IMR-90 (cell line): ENCODE measurements at regions not wholly inside any gene's neighbourhood (a gene's known extent, or its start where the extent isn't known, plus 50 kb on each side); places are given as distances from the start of the nearest gene placed in this dataset.

ENCODE experiments used
- ATAC-seq: fragments of 200-7000 bp; cut with Tn5 transposase; 2 replicates; pipeline ENCODE4 v1.9.1; 2020; ENCODE audit warnings: low read depth, mild to moderate bottlenecking, moderate library complexity
- BruUV-seq: library from RNA; stranded (reverse); fragments of 400-500 nt; replicated peaks from 2 replicates; lab custom pipeline; 2021; lab: Mats Ljungman, UMichigan
- CTCF ChIA-PET: fragments of 300-600 bp; formaldehyde crosslinking; extraction: SDS; loops from one replicate; lab custom pipeline; 2021; ENCODE audit warnings: antibody characterized with exemption; lab: Yijun Ruan, JAX
- POLR2A ChIA-PET: fragments of 300-600 bp; sonication (Branson Sonifier 250); formaldehyde crosslinking; loops from one replicate; lab custom pipeline; 2022; ENCODE audit warnings: antibody characterized with exemption; ENCODE audit not compliant: unreplicated experiment; lab: Charles Lee
- DNase-seq: peaks from one replicate; pipeline ENCODE4 v3.0.0; 2013
- H2AFZ ChIP-seq: replicated peaks from 2 replicates; pipeline ENCODE3; 2013; ENCODE audit warnings: low read length, mild to moderate bottlenecking; ENCODE audit not compliant: poor library complexity
- H2AK5ac ChIP-seq: 2 replicates; pipeline ENCODE4 v1.6.1; 2013; ENCODE audit warnings: low read depth, low read length, inconsistent platforms
- H2AK9ac ChIP-seq: replicated peaks from 2 replicates; pipeline ENCODE3; 2013; ENCODE audit warnings: mild to moderate bottlenecking, low read depth, low read length, moderate library complexity; ENCODE audit not compliant: poor library complexity
- H2BK120ac ChIP-seq: 2 replicates; pipeline ENCODE4 v1.6.1; 2013; ENCODE audit warnings: low read depth, low read length, inconsistent platforms
- H2BK15ac ChIP-seq: 3 replicates; pipeline ENCODE4 v1.6.1; 2013; ENCODE audit warnings: low read depth, low read length, inconsistent platforms
- H2BK20ac ChIP-seq: 2 replicates; pipeline ENCODE4 v1.6.1; 2013; ENCODE audit warnings: low read depth, mild to moderate bottlenecking, inconsistent platforms, low read length, moderate library complexity
- H2BK5ac ChIP-seq: 2 replicates; pipeline ENCODE4 v1.6.1; 2013; ENCODE audit warnings: mild to moderate bottlenecking, low read depth, low read length, inconsistent platforms; ENCODE audit not compliant: poor library complexity, severe bottlenecking
- H3K14ac ChIP-seq: replicated peaks from 2 replicates; pipeline ENCODE4 v1.6.1; 2013; ENCODE audit warnings: low read depth, low read length, inconsistent platforms
- H3K18ac ChIP-seq: 2 replicates; pipeline ENCODE4 v1.6.1; 2013; ENCODE audit warnings: low read depth, low read length, control low read depth
- H3K23ac ChIP-seq: 2 replicates; pipeline ENCODE4 v1.6.1; 2013; ENCODE audit warnings: low read depth, low read length, inconsistent platforms
- H3K27ac ChIP-seq: 2 replicates; pipeline ENCODE4 v1.5.1; 2013; ENCODE audit warnings: mild to moderate bottlenecking, control low read depth, low read length; ENCODE audit not compliant: insufficient read depth
- H3K27me3 ChIP-seq: 2 replicates; pipeline ENCODE4 v1.6.1; 2013; ENCODE audit warnings: low read length; ENCODE audit not compliant: control insufficient read depth, insufficient read depth
- H3K36me3 ChIP-seq: 2 replicates; pipeline ENCODE4 v1.6.1; 2013; ENCODE audit warnings: low read length, mixed read lengths; ENCODE audit not compliant: control insufficient read depth, insufficient read depth
- H3K4ac ChIP-seq: 2 replicates; pipeline ENCODE4 v1.6.1; 2013; ENCODE audit warnings: low read depth, low read length, inconsistent platforms
- H3K4me1 ChIP-seq: 2 replicates; pipeline ENCODE4 v1.6.1; 2013; ENCODE audit warnings: low read length, mixed read lengths; ENCODE audit not compliant: control insufficient read depth, insufficient read depth
- H3K4me2 ChIP-seq: 2 replicates; pipeline ENCODE4 v1.6.1; 2013; ENCODE audit warnings: low read depth, mild to moderate bottlenecking, control low read depth, low read length, moderate library complexity
- H3K4me3 ChIP-seq: 2 replicates; pipeline ENCODE4 v1.5.1; 2013; ENCODE audit warnings: low read depth, mild to moderate bottlenecking, control low read depth, low read length, moderate library complexity; ENCODE audit not compliant: insufficient read depth
- H3K56ac ChIP-seq: 2 replicates; pipeline ENCODE4 v1.6.1; 2013; ENCODE audit warnings: low read length, inconsistent platforms; ENCODE audit not compliant: insufficient read depth; ENCODE audit errors: extremely low read depth
- H3K79me1 ChIP-seq, 2 experiments: 2 replicates each; pipeline ENCODE4 v1.6.1; 2013; ENCODE audit warnings: low read length in 2 of 2, inconsistent platforms in 1 of 2, low read depth in 1 of 2
- H3K9ac ChIP-seq: 2 replicates; pipeline ENCODE4 v1.6.1; 2013; ENCODE audit warnings: low read depth, low read length, control low read depth
- H3K9me1 ChIP-seq: 2 replicates; pipeline ENCODE4 v1.6.1; 2013; ENCODE audit warnings: low read length, inconsistent platforms; ENCODE audit not compliant: insufficient read depth
- H3K9me3 ChIP-seq: 2 replicates; pipeline ENCODE4 v1.6.1; 2013; ENCODE audit warnings: low read length; ENCODE audit not compliant: control insufficient read depth, insufficient read depth
- H4K20me1 ChIP-seq: 2 replicates; pipeline ENCODE4 v1.6.1; 2013; ENCODE audit warnings: low read length, inconsistent platforms; ENCODE audit not compliant: insufficient read depth
- H4K5ac ChIP-seq: 2 replicates; pipeline ENCODE4 v1.6.1; 2013; ENCODE audit warnings: mild to moderate bottlenecking, low read depth, low read length, control low read depth
- H4K8ac ChIP-seq, 2 experiments: 2 replicates each; pipeline ENCODE4 v1.6.1; 2013; ENCODE audit warnings: low read depth in 2 of 2, low read length in 2 of 2, control low read depth in 1 of 2, inconsistent platforms in 1 of 2
- H4K91ac ChIP-seq: 2 replicates; pipeline ENCODE4 v1.6.1; 2013; ENCODE audit warnings: low read depth, low read length, inconsistent platforms; ENCODE audit not compliant: insufficient read depth
- BHLHE40 ChIP-seq: fragments of 150-350 bp; IDR thresholded peaks from 2 replicates; pipeline ENCODE4 v1.6.1; 2016; ENCODE audit warnings: mild to moderate bottlenecking, low read depth, low read length
- CEBPB ChIP-seq: IDR thresholded peaks from 2 replicates; pipeline ENCODE4 v1.6.1; 2012; ENCODE audit warnings: low read depth, low read length, improper control_type of control experiment
- ELK1 ChIP-seq: fragments of 150-350 bp; IDR thresholded peaks from 2 replicates; pipeline ENCODE4 v1.6.1; 2016; ENCODE audit warnings: low read depth, mild to moderate bottlenecking, low read length, moderate library complexity, borderline replicate concordance
- MAFK ChIP-seq: IDR thresholded peaks from 2 replicates; pipeline ENCODE4 v1.6.1; 2012; ENCODE audit warnings: low read depth, low read length, improper control_type of control experiment
- RAD21 ChIP-seq: IDR thresholded peaks from 2 replicates; pipeline ENCODE4 v1.6.1; 2012; ENCODE audit warnings: low read length, improper control_type of control experiment
- SMC3 ChIP-seq: fragments of 150-350 bp; IDR thresholded peaks from 2 replicates; pipeline ENCODE4 v1.6.1; 2016; ENCODE audit warnings: low read depth, mild to moderate bottlenecking, antibody characterized with exemption, low read length, moderate library complexity
- WGBS, 2 experiments: methylation state at CpG; one replicate each; pipeline versions ENCODE4 v1.1.5 to v1.1.7; 2013; ENCODE audit warnings: missing lambda C conversion rate in 2 of 2; ENCODE audit not compliant: insufficient read length in 1 of 2; ENCODE audit errors: extremely low coverage in 2 of 2; 5-methylcytosine and 5-hydroxymethylcytosine counted together
- dilution Hi-C: fragments of 300-500 bp; cut with HindIII; formaldehyde crosslinking; loops from one replicate; pipeline ENCODE4 v1.14.3; 2018; ENCODE audit warnings: low sequenced_read_pairs; ENCODE audit not compliant: unreplicated experiment
- in situ Hi-C: fragments of 300-500 bp; cut with MboI; formaldehyde crosslinking; loops from 3 replicates; pipeline ENCODE4 v1.14.3; 2019; ENCODE audit warnings: low sequenced_read_pairs, inconsistent platforms, mixed read lengths
- intact Hi-C: fragments of 100-400 bp; cut with micrococcal nuclease; formaldehyde crosslinking; loops from 2 replicates; pipeline ENCODE4 v1.10.0; 2022

GRCh38 chr2:12881952-12882351 is 165.2 kb downstream of the TRIB2 start:
- ChIA-PET CTCF (no interaction called here), POLR2A (no interaction called here)
- ATAC-seq, result no peak
- no peak overlapping the region for H2BK15ac ChIP-seq
- H3K4ac ChIP-seq, result no peak overlapping the region
- intact Hi-C loops, result no loop called here
- peaks cover 5% of the 10 kb centered on the region for H3K9me1 ChIP-seq
- H3K4me1 ChIP-seq, result peaks cover 6% of the 10 kb centered on the region
- H3K4me3 ChIP-seq, result no peak overlapping the region
- DNase-seq, result no peak
- no peak overlapping the region for H3K56ac ChIP-seq
- in situ Hi-C loops, result no loop called here
- H3K9ac ChIP-seq, result no peak overlapping the region
- H3K23ac ChIP-seq, result no peak overlapping the region
- TF ChIP-seq MAFK, result no peak
- no peak for TF ChIP-seq RAD21
- no peak for TF ChIP-seq SMC3
- TF ChIP-seq CEBPB, result no peak
- no peak for TF ChIP-seq ELK1
- TF ChIP-seq BHLHE40, result no peak
- no peak overlapping the region for H2AK5ac ChIP-seq
- no peak overlapping the region for H4K8ac ChIP-seq
- H2BK5ac ChIP-seq, result no peak overlapping the region
- H4K91ac ChIP-seq, result no peak overlapping the region
- no peaks in the 10 kb centered on the region for H3K79me1 ChIP-seq
- dilution Hi-C loops, result no loop called here
- 90% methylated on average over 2 of the region's 7 CpGs; no CpG with 5 or more reads in 1 of the 2 experiments for WGBS, 2 experiments
- BruUV-seq, result no TSS peak
- H3K4me2 ChIP-seq, result no peak overlapping the region
- no peak overlapping the region for H2AK9ac ChIP-seq
- H3K36me3 ChIP-seq, result no peaks in the 10 kb centered on the region
- no peak overlapping the region for H3K14ac ChIP-seq
- H4K20me1 ChIP-seq, result no peaks in the 10 kb centered on the region
- H2AFZ ChIP-seq, result no peak overlapping the region
- H3K27ac ChIP-seq, result no peak overlapping the region
- no peak overlapping the region for H4K5ac ChIP-seq
- no peak overlapping the region for H3K18ac ChIP-seq
- H2BK20ac ChIP-seq, result no peak overlapping the region
- no peaks in the 10 kb centered on the region for H3K27me3 ChIP-seq
- no peaks in the 10 kb centered on the region for H3K9me3 ChIP-seq
- H2BK120ac ChIP-seq, result no peak overlapping the region
